SK-N-SH treated with all-trans-retinoic acid at 6 μM for 48 hours (cell line): ENCODE measurements at regions not wholly inside any gene's neighbourhood (a gene's known extent, or its start where the extent isn't known, plus 50 kb on each side); places are given as distances from the start of the nearest gene placed in this dataset.

ENCODE experiments used
- PATZ1 ChIP-seq: fragments of 250-450 bp; sonication (Bioruptor Pico); IDR thresholded peaks from 2 replicates; pipeline ENCODE4 v1.8.0; 2020; ENCODE audit warnings: mild to moderate bottlenecking, moderate library complexity, borderline replicate concordance
- RARB ChIP-seq: fragments of 250-450 bp; sonication (Bioruptor Pico); IDR thresholded peaks from 2 replicates; pipeline ENCODE4 v1.8.0; 2021; ENCODE audit warnings: mild to moderate bottlenecking, moderate library complexity
- TOX ChIP-seq: fragments of 250-450 bp; sonication (Bioruptor Pico); IDR thresholded peaks from 2 replicates; pipeline ENCODE4 v1.8.0; 2021; ENCODE audit warnings: mild to moderate bottlenecking, moderate library complexity, borderline replicate concordance
- TSHZ2 ChIP-seq: fragments of 250-450 bp; sonication (Bioruptor Pico); IDR thresholded peaks from 2 replicates; pipeline ENCODE4 v1.5.0; 2020; ENCODE audit warnings: mild to moderate bottlenecking, moderate library complexity
- ZFP3 ChIP-seq: fragments of 250-450 bp; sonication (Bioruptor Pico); IDR thresholded peaks from 2 replicates; pipeline ENCODE4 v1.5.0; 2020; ENCODE audit warnings: mild to moderate bottlenecking, moderate library complexity
- ZFP30 ChIP-seq: fragments of 450-650 bp; formaldehyde crosslinking; IDR thresholded peaks from 2 replicates; pipeline ENCODE4 v1.5.0; 2022; ENCODE audit warnings: mild to moderate bottlenecking, moderate library complexity
- ZNF70 ChIP-seq: fragments of 450-650 bp; formaldehyde crosslinking; IDR thresholded peaks from 2 replicates; pipeline ENCODE4 v1.5.0; 2020; ENCODE audit warnings: mild to moderate bottlenecking, moderate library complexity
- ZNF8 ChIP-seq: fragments of 450-650 bp; formaldehyde crosslinking; IDR thresholded peaks from 2 replicates; pipeline ENCODE4 v1.5.0; 2020; ENCODE audit warnings: mild to moderate bottlenecking, moderate library complexity

GRCh38 chr12:118840399-118840798 lies 140.9 kb upstream of the SRRM4 start:
- TF ChIP-seq PATZ1 (CRISPR knock-in tag) (no peak), ZNF70 (CRISPR knock-in tag) (no peak), ZFP3 (CRISPR knock-in tag) (no peak), TSHZ2 (CRISPR knock-in tag) (no peak), ZNF8 (no peak), RARB (CRISPR knock-in tag) (no peak), ZFP30 (CRISPR knock-in tag) (no peak), TOX (CRISPR knock-in tag) (no peak)
